ENCODE measurements at regions not wholly inside any gene's neighbourhood (a gene's known extent, or its start where the extent isn't known, plus 50 kb on each side); places are given as distances from the start of the nearest gene placed in this dataset.

- no peak for TF ChIP-seq POLR2A (IDR thresholded peaks at IDR 0.05)
- TF ChIP-seq CTCF (IDR thresholded peaks at IDR 0.05 in 4 of 5, conservative IDR thresholded peaks at IDR 0.05 in 1 of 5) = no peak
Measured at GRCh38 chr13:111948281-111948680, 118.7 kb upstream of the SOX1 start.

All from gastrocnemius medialis (tissue), 4 donors.